ENCODE measurements at regions not wholly inside any gene's neighbourhood (a gene's known extent, or its start where the extent isn't known, plus 50 kb on each side); places are given as distances from the start of the nearest gene placed in this dataset.
"Not testable (repeated sequence)": the region's sequence is repeated elsewhere in the genome, so short reads cannot be mapped to it uniquely, and the experiment has no call there.

DNA sequence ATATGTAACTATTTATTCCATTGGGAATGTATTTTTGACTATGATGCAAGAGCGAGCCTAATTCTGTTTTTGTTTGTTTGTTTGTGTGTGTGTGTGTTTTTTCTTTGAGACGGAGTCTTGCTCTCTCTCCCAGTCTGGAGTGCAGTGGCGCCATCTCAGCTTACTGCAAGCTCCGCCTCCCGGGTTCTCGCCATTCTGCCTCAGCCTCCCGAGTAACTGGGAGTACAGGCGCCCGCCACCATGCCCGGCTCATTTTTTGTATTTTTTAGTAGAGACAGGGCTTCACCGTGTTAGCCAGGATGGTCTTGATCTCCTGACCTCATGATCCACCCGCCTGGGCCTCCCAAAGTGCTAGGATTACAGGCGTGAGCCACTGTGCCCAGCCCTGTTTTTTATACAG is 415.4 kb upstream of the CDIN1 start:
- not testable (repeated sequence) for TF ChIP-seq CTCF (IDR thresholded peaks at IDR 0.05); POLR2AphosphoS5 (IDR thresholded peaks at IDR 0.05; ENCODE audit: low read depth, low read length); SIN3A (IDR thresholded peaks at IDR 0.05; ENCODE audit: borderline replicate concordance, insufficient read depth, low read depth, low read length); REST (IDR thresholded peaks at IDR 0.05; ENCODE audit: insufficient read depth in 1 of 2, low read depth in 2 of 2, low read length in 1 of 2); TCF7L2 (IDR thresholded peaks at IDR 0.05; ENCODE audit: low read depth, low read length)

Data from Panc1 (cell line).